ENCODE measurements at regions not wholly inside any gene's neighbourhood (a gene's known extent, or its start where the extent isn't known, plus 50 kb on each side); places are given as distances from the start of the nearest gene placed in this dataset.

GRCh38 chr2:12168791-12169388 lies 422.5 kb downstream of the LPIN1 start:
- no peak for DNase-seq (ENCODE audit: low read depth)

GRCh38 chr2:12169721-12170120 lies 423.3 kb downstream of the LPIN1 start:
- DNase-seq (ENCODE audit: low read depth) = no peak

GRCh38 chr2:12170121-12170520 lies 423.7 kb downstream of the LPIN1 start:
- DNase-seq (ENCODE audit: low read depth) = no peak

- DNase-seq (ENCODE audit: low read depth) = no peak
Observed at GRCh38 chr2:12173271-12173942, 427.0 kb downstream of the LPIN1 start.

- no peak for DNase-seq (ENCODE audit: low read depth)
Observed at GRCh38 chr2:12173943-12174340, 427.5 kb downstream of the LPIN1 start.

GRCh38 chr2:12175323-12175722 lies 428.9 kb downstream of the LPIN1 start:
- DNase-seq (ENCODE audit: low read depth) = no peak

- no peak for DNase-seq (ENCODE audit: low read depth)
Observed at GRCh38 chr2:12176623-12177454, 430.4 kb downstream of the LPIN1 start.

- DNase-seq (ENCODE audit: low read depth) = no peak
Observed at GRCh38 chr2:12177455-12178288, 431.2 kb downstream of the LPIN1 start.

- DNase-seq (ENCODE audit: low read depth) = no peak
Observed at GRCh38 chr2:12178289-12179080, 432.1 kb downstream of the LPIN1 start.

- DNase-seq (ENCODE audit: low read depth) = no peak
Observed at GRCh38 chr2:12180031-12180430, 433.6 kb downstream of the LPIN1 start.

- no peak for DNase-seq (ENCODE audit: low read depth)
Observed at GRCh38 chr2:12183032-12183645, 436.7 kb downstream of the LPIN1 start.

- DNase-seq (ENCODE audit: low read depth) = no peak
Observed at GRCh38 chr2:12192762-12193161, 446.3 kb downstream of the LPIN1 start.

GRCh38 chr2:12194968-12195367 lies 448.5 kb downstream of the LPIN1 start:
- DNase-seq (ENCODE audit: low read depth) = no peak

GRCh38 chr2:12196495-12196894 lies 450.1 kb downstream of the LPIN1 start:
- no peak for DNase-seq (ENCODE audit: low read depth)

GRCh38 chr2:12197133-12197532 lies 450.7 kb downstream of the LPIN1 start:
- no peak for DNase-seq (ENCODE audit: low read depth)

- DNase-seq (ENCODE audit: low read depth) = no peak
Observed at GRCh38 chr2:12199491-12200211, 453.2 kb downstream of the LPIN1 start.

- no peak for DNase-seq (ENCODE audit: low read depth)
Observed at GRCh38 chr2:12201369-12201768, 454.9 kb downstream of the LPIN1 start.

- DNase-seq (ENCODE audit: low read depth) = no peak
Observed at GRCh38 chr2:12202313-12203075, 456.1 kb downstream of the LPIN1 start.

- DNase-seq (ENCODE audit: low read depth) = no peak
Observed at GRCh38 chr2:12203528-12203927, 457.1 kb downstream of the LPIN1 start.

- DNase-seq (ENCODE audit: low read depth) = no peak
Observed at GRCh38 chr2:12205086-12205485, 458.7 kb downstream of the LPIN1 start.

All from stimulated activated CD8-positive, alpha-beta memory T cell treated with anti-CD3 and anti-CD28 coated beads, Interleukin-7, amount 100 ng/mL, for 24 hours (primary cell).